ENCODE measurements at regions not wholly inside any gene's neighbourhood (a gene's known extent, or its start where the extent isn't known, plus 50 kb on each side); places are given as distances from the start of the nearest gene placed in this dataset.
A peak's percentile ranks its signal among the peaks of the same experiment; 100 is the strongest.

DNA sequence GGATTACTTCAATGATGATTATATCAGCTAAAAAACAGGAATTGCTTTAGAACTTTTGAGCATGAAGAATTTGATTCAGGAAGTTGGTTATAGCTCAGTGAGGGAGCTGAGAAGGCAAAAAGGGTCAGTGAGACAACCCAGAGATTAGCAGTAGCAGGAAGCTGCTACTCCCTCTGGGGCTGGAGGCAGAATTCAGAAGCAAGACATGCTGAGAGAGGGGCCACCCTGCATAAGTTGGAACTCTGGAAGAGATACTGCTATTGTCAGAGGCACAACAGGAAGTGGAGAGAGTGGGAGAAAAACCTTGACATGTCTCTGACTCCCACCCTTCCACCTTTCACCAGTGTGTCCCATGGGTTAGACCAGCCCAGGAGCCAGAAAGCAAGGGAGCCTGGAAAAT is 488.7 kb downstream of the ADRA2A start:
- TF ChIP-seq, protein P1, sequence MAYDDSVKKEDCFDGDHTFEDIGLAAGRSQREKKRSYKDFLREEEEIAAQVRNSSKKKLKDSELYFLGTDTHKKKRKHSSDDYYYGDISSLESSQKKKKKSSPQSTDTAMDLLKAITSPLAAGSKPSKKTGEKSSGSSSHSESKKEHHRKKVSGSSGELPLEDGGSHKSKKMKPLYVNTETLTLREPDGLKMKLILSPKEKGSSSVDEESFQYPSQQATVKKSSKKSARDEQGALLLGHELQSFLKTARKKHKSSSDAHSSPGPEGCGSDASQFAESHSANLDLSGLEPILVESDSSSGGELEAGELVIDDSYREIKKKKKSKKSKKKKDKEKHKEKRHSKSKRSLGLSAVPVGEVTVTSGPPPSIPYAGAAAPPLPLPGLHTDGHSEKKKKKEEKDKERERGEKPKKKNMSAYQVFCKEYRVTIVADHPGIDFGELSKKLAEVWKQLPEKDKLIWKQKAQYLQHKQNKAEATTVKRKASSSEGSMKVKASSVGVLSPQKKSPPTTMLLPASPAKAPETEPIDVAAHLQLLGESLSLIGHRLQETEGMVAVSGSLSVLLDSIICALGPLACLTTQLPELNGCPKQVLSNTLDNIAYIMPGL (CRISPR knock-in tag; IDR thresholded peaks at IDR 0.05): no peak
- no peak for TF ChIP-seq NR3C1 (CRISPR knock-in tag; conservative IDR thresholded peaks at IDR 0.05; ENCODE audit: low read depth)
- TF ChIP-seq NFE2L1 (CRISPR knock-in tag; IDR thresholded peaks at IDR 0.05): no peak
- TF ChIP-seq, protein P2, sequence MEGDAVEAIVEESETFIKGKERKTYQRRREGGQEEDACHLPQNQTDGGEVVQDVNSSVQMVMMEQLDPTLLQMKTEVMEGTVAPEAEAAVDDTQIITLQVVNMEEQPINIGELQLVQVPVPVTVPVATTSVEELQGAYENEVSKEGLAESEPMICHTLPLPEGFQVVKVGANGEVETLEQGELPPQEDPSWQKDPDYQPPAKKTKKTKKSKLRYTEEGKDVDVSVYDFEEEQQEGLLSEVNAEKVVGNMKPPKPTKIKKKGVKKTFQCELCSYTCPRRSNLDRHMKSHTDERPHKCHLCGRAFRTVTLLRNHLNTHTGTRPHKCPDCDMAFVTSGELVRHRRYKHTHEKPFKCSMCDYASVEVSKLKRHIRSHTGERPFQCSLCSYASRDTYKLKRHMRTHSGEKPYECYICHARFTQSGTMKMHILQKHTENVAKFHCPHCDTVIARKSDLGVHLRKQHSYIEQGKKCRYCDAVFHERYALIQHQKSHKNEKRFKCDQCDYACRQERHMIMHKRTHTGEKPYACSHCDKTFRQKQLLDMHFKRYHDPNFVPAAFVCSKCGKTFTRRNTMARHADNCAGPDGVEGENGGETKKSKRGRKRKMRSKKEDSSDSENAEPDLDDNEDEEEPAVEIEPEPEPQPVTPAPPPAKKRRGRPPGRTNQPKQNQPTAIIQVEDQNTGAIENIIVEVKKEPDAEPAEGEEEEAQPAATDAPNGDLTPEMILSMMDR (IDR thresholded peaks at IDR 0.05): no peak
- no peak for TF ChIP-seq SP1 (CRISPR knock-in tag; conservative IDR thresholded peaks at IDR 0.05)
- TF ChIP-seq, protein P3, sequence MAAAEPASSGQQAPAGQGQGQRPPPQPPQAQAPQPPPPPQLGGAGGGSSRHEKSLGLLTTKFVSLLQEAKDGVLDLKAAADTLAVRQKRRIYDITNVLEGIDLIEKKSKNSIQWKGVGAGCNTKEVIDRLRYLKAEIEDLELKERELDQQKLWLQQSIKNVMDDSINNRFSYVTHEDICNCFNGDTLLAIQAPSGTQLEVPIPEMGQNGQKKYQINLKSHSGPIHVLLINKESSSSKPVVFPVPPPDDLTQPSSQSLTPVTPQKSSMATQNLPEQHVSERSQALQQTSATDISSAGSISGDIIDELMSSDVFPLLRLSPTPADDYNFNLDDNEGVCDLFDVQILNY (CRISPR knock-in tag; IDR thresholded peaks at IDR 0.05): no peak
- TF ChIP-seq IRF2 (CRISPR knock-in tag; IDR thresholded peaks at IDR 0.05; ENCODE audit: borderline replicate concordance, low read depth): no peak
- TF ChIP-seq ZNF232 (CRISPR knock-in tag; IDR thresholded peaks at IDR 0.05): no peak
- TF ChIP-seq SMAD3 (CRISPR knock-in tag; IDR thresholded peaks at IDR 0.05; ENCODE audit: borderline replicate concordance): no peak
- TF ChIP-seq RELA (CRISPR knock-in tag; IDR thresholded peaks at IDR 0.05; ENCODE audit: borderline replicate concordance): no peak
- no peak for TF ChIP-seq GRHL2 (CRISPR knock-in tag; IDR thresholded peaks at IDR 0.05; ENCODE audit: insufficient replicate concordance, severe bottlenecking)
- TF ChIP-seq, protein P4, sequence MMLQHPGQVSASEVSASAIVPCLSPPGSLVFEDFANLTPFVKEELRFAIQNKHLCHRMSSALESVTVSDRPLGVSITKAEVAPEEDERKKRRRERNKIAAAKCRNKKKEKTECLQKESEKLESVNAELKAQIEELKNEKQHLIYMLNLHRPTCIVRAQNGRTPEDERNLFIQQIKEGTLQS (CRISPR knock-in tag; conservative IDR thresholded peaks at IDR 0.05): no peak
- TF ChIP-seq SMAD4 (CRISPR knock-in tag; IDR thresholded peaks at IDR 0.05): no peak
- TF ChIP-seq, protein P5, sequence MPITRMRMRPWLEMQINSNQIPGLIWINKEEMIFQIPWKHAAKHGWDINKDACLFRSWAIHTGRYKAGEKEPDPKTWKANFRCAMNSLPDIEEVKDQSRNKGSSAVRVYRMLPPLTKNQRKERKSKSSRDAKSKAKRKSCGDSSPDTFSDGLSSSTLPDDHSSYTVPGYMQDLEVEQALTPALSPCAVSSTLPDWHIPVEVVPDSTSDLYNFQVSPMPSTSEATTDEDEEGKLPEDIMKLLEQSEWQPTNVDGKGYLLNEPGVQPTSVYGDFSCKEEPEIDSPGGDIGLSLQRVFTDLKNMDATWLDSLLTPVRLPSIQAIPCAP (CRISPR knock-in tag; IDR thresholded peaks at IDR 0.05): no peak
- TF ChIP-seq CREB1 (CRISPR knock-in tag; IDR thresholded peaks at IDR 0.05): no peak
- TF ChIP-seq, protein P6, sequence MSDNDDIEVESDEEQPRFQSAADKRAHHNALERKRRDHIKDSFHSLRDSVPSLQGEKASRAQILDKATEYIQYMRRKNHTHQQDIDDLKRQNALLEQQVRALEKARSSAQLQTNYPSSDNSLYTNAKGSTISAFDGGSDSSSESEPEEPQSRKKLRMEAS (CRISPR knock-in tag; IDR thresholded peaks at IDR 0.05): no peak
- Mint-ChIP-seq H3K4me1 (peaks cover 49% of the 10 kb centered on the region), H3K27me3 (ENCODE audit: low read depth) (no peaks in the 10 kb centered on the region; the same call in 1 of the 2 replicates), H3K9me3 (peaks cover 17% of the 10 kb centered on the region), H3K36me3 (no peaks in the 10 kb centered on the region), H3K4me3 (no peak overlapping the region), H3K27ac (no peak overlapping the region)
- ChIA-PET CTCF (no interaction called here), POLR2A (no interaction called here)
- DNase-seq (ENCODE audit: low spot score): no peak
- ATAC-seq: peak; percentile 51

DNA sequence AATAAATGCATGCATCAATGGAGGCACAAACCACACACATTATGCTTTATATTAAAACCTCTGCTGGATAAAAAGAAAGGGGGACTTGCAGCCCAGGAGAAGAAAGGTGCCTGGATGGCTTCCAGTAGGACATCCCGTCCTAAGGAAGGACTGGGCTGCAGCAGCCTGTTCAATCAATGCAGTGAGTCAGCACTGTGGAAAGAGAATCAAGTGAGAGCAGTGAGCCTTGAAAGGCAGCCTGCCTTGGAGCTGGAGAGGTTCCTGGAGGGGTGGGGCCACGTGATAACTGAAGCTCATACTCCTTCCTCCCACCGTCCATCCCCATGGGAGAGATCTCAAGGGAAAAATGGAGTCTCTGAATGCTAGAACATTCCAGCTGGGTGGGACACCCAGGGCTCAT is 501.2 kb downstream of the ADRA2A start:
- POLR2A ChIA-PET: no interaction called here

More for the DNA sequence above, 501.2 kb downstream of the ADRA2A start:
- H3K27me3 Mint-ChIP-seq (ENCODE audit: low read depth): no peaks in the 10 kb centered on the region
- CTCF ChIA-PET: no interaction called here
- H3K36me3 Mint-ChIP-seq: peaks cover 5% of the 10 kb centered on the region
- peaks cover 4% of the 10 kb centered on the region; the same call in 1 of the 2 replicates for H3K4me1 Mint-ChIP-seq
- H3K4me3 Mint-ChIP-seq: no peak overlapping the region
- ATAC-seq (no peak), DNase-seq (ENCODE audit: low spot score) (no peak)
- H3K27ac Mint-ChIP-seq: no peak overlapping the region
- TF ChIP-seq, protein P7, sequence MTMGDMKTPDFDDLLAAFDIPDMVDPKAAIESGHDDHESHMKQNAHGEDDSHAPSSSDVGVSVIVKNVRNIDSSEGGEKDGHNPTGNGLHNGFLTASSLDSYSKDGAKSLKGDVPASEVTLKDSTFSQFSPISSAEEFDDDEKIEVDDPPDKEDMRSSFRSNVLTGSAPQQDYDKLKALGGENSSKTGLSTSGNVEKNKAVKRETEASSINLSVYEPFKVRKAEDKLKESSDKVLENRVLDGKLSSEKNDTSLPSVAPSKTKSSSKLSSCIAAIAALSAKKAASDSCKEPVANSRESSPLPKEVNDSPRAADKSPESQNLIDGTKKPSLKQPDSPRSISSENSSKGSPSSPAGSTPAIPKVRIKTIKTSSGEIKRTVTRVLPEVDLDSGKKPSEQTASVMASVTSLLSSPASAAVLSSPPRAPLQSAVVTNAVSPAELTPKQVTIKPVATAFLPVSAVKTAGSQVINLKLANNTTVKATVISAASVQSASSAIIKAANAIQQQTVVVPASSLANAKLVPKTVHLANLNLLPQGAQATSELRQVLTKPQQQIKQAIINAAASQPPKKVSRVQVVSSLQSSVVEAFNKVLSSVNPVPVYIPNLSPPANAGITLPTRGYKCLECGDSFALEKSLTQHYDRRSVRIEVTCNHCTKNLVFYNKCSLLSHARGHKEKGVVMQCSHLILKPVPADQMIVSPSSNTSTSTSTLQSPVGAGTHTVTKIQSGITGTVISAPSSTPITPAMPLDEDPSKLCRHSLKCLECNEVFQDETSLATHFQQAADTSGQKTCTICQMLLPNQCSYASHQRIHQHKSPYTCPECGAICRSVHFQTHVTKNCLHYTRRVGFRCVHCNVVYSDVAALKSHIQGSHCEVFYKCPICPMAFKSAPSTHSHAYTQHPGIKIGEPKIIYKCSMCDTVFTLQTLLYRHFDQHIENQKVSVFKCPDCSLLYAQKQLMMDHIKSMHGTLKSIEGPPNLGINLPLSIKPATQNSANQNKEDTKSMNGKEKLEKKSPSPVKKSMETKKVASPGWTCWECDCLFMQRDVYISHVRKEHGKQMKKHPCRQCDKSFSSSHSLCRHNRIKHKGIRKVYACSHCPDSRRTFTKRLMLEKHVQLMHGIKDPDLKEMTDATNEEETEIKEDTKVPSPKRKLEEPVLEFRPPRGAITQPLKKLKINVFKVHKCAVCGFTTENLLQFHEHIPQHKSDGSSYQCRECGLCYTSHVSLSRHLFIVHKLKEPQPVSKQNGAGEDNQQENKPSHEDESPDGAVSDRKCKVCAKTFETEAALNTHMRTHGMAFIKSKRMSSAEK (CRISPR knock-in tag; IDR thresholded peaks at IDR 0.05; ENCODE audit: borderline replicate concordance): no peak
- TF ChIP-seq TEAD4 (CRISPR knock-in tag; IDR thresholded peaks at IDR 0.05): no peak
- H3K9me3 Mint-ChIP-seq: peaks cover 36% of the 10 kb centered on the region

All from WTC11 (cell line).